ELR (cell line): ENCODE measurements at regions not wholly inside any gene's neighbourhood (a gene's known extent, or its start where the extent isn't known, plus 50 kb on each side); places are given as distances from the start of the nearest gene placed in this dataset.

ENCODE experiments used
- DNase-seq: peaks from one replicate; pipeline ENCODE4 v3.0.0-alpha.2; 2015; ENCODE audit warnings: low read depth

DNA sequence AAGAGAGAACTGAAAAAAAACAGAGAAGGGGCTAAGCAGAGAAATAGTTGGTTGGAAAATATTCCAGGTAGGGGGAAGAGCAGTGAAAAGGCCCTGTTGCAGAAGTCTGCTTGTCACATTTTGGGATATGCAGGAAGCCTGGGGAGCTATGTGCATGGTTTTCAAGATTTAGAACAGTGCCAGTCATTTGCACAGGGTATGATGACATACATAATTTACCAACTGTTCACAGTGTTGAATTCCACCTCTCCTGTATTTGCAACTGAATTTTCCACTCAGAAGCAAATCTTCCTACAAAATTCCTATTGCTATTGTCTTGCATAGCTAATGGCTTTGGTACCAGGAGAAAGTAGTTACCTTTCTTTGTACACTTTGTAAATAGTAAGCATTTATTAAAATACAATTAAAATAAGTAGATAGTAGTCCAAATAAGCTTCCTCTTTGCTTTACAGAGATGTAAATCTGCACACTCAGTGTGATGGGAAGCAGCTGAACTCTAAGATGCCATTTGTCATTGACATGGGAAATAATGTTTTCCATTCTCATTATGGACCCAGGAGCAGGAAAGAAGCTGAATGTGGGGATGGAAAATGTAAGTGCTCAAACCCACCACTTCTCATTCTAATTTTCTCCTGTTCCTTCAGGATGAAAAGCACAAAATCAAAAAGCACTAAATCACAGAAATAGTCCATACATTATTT lies 177.4 kb downstream of the BTG1 start:
- DNase-seq = no peak

DNA sequence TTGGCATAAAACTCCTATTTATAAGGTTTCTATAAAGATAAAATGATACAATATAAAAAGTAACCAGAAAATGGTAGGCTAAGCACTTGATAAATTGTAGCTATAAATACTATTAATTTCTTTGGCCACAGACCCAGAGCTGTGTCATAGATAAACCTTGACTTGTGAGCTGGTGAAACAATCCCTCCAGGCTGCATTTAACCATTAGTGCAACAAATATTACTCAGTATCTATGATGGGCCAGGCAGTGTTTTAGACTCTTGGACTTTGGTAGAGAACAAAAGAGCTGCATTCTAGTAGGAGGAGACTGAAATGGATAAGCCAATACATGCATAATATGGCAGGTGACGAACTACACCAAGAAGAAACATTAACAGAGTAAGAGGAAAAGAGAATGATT lies 178.1 kb downstream of the BTG1 start:
- no peak for DNase-seq

GRCh38 chr12:91965781-91966180 lies 179.9 kb downstream of the BTG1 start:
- DNase-seq = no peak

GRCh38 chr12:91964501-91964900 lies 181.1 kb downstream of the BTG1 start:
- no peak for DNase-seq

DNA sequence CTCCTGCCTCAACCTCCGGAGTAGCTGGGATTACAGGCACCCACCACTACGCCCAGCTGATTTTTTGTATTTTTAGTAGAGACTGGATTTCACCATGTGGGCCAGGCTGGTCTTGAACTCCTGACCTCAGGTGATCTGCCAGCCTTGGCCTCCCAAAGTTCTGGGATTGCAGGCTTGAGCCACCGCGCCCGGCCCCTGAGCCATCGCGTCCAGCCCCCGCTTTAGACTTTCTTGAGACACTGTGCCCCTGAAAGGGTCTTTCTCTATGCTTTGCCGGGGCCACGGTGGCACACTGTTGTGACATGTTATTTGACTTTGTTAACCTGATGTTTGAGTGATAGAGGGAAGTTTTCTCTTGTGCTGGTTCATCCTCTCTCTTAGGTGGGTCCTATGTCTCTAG lies 186.4 kb downstream of the BTG1 start:
- DNase-seq = no peak

DNA sequence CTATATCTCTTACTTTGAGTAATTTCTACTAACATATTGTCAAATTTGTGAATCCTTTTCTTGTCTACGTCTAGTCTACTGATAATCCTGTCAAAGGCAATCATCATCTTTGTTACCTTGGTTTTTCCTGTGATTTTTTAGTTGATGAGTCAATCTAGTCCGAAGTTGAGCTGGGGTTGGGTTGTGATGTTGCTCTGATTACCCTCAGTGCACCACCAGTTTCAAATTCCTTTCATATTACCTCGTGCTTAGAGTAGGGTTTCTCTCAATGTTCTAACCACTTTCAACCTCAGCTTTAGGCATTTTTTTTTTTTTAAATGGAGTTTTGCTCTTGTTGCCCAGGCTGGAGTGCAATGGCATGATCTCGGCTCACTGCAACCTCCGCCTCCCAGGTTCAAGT lies 186.8 kb downstream of the BTG1 start:
- DNase-seq = peak; percentile 70

DNA sequence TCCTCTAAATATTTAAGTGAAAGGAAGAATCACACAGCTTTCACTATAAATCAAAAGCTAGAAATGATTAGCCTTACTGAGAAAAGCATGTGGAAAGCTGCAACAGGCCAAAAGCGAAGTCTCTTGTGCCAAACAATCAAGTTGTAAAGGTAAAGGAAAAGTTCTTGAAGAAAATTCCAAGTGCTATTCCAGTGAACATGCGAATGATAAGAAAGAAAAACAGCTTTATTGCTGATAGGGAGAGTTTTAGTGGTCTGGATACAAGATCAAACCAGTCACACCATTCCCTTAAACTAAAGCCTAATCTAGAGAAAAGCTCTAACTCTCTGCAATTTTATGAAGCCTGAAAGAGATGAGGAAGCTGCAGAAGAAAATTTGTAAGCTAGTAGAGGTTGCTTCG lies 190.9 kb downstream of the BTG1 start:
- DNase-seq = no peak

DNA sequence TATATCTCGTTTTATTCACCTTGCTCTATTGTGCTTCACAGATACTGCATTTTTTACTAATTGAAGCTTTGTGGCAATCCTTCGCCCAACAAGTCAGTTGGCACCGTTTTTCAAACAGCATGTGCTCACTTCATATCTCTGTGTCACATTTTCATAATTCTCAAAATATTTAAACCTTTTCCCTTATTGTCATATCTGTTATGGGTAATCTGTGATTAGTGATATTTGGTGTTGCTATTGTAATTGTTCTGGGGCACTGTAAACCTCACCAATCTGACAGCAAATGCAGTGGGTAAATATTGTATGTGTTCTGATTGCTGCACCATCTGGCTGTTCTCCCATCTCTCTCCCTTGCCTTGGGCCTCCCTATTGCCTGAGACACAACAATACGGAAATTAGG lies 191.3 kb downstream of the BTG1 start:
- no peak for DNase-seq

GRCh38 chr12:91952916-91953315 lies 192.7 kb downstream of the BTG1 start:
- DNase-seq = no peak

- DNase-seq = peak; percentile 52
Observed at GRCh38 chr12:91951571-91951970, 194.1 kb downstream of the BTG1 start.

- no peak for DNase-seq
Observed at GRCh38 chr12:91948504-91948903, 197.1 kb downstream of the BTG1 start.

GRCh38 chr12:91947459-91947858 lies 198.2 kb downstream of the BTG1 start:
- DNase-seq = no peak

- no peak for DNase-seq
Observed at GRCh38 chr12:91944637-91945036, 201.0 kb downstream of the BTG1 start.

GRCh38 chr12:91940826-91941570 lies 204.6 kb downstream of the BTG1 start:
- no peak for DNase-seq

- no peak for DNase-seq
Observed at GRCh38 chr12:91940322-91940721, 205.3 kb downstream of the BTG1 start.

- no peak for DNase-seq
Observed at GRCh38 chr12:91937706-91938105, 207.9 kb downstream of the BTG1 start.

DNA sequence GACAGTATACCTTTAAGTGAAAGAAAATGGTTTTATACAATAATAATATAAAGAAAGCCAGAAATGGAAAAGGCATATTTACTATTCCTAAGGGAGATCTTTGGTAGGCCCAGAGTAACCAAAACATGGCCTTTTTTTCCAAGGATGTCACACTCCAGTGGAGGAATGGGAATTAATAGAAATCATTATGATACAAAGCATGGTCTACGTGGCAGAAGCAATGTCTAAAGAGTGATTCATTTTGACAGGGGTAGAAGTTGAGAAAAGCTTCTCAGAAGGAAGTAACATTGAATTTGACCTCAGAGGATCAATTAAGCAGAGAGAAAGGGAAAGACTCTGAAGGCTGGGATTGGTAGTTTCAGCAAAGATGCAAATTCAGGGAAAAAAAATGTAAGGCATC lies 208.6 kb downstream of the BTG1 start:
- no peak for DNase-seq

- DNase-seq = no peak
Observed at GRCh38 chr12:91935296-91935695, 210.3 kb downstream of the BTG1 start.

DNA sequence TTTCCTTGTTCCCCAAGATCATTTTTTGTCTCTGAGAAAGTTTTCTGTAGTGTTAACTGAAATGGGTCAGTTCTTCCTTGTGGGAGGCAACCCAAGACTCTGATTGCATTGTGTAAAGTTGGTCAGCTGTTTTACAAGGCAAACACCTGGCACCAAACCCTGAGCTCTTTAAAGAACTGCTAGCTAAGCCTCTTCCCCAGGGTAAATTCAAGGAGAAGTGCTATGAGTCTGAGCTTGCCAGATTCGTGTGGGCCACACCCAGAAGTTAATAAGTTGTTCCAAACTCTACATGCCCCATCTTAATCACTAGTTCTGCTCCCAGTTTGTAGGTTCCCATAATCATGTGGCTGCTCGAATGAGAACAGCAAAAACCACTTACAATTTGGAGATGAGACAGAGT lies 214.5 kb downstream of the BTG1 start:
- no peak for DNase-seq

DNA sequence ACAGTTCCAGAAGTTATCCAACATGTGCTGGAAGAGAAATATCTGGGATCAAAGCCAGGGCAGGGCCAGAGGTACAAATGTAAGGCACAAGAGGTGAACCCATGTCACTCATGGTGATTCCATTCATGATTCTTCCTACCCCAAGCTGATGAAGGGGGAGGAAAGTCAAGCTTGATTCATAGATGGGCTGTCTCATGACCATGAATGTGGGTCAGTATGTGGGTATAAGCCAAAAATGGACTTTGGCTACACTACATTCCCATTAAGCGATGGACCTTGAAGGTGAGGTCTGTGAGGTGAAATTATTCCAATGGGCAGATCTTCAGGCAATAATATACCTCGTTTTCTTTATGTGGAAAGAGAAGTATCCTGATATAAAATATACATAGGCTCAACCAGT lies 217.1 kb downstream of the BTG1 start:
- DNase-seq = no peak

- peak; percentile 80 for DNase-seq
Observed at GRCh38 chr12:91926848-91927247, 218.8 kb downstream of the BTG1 start.

GRCh38 chr12:91924827-91925226 lies 220.8 kb downstream of the BTG1 start:
- DNase-seq = no peak

- no peak for DNase-seq
Observed at GRCh38 chr12:91923864-91924263, 221.8 kb downstream of the BTG1 start.

DNA sequence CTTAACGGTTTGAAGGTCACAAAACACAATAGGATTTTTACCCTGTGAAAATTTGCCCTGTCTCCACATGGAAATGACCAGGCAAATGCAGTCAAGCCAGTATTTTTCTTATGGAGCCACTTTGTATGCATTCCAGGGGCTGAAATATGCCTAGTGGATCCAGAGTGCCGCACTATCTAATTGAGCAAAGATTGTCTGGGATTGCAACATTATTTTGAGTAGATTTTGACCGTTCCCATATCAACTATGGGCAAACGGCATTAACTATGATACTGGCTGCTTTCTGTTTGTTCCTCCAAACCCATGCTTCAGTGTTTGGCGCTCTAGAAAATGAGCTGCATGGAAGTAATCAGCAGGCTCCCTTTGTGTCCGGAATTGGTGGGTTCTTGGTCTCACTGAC lies 223.0 kb downstream of the BTG1 start:
- no peak for DNase-seq
